ENCODE measurements at regions not wholly inside any gene's neighbourhood (a gene's known extent, or its start where the extent isn't known, plus 50 kb on each side); places are given as distances from the start of the nearest gene placed in this dataset.

DNA sequence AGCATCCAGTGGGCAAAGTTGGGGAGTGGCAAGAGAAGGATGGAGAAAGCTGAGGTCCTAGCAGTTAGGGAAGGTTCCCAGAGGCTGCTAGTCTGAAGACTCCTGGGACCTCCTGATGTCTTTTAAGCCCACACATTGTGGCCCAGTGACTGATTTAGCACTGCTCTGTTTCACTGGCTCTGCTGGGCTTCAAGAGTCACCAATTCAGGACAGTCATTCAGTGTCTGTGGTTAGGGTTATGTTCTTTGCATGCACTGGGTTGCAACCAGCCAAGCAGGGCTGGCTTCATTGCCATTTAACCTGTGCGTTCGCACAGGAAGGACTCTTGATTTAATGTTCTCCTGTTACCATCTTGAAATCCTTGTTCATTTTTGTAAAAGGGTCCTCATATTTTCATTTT, 199.2 kb downstream of the ICOS start:
- TF ChIP-seq, protein P1, sequence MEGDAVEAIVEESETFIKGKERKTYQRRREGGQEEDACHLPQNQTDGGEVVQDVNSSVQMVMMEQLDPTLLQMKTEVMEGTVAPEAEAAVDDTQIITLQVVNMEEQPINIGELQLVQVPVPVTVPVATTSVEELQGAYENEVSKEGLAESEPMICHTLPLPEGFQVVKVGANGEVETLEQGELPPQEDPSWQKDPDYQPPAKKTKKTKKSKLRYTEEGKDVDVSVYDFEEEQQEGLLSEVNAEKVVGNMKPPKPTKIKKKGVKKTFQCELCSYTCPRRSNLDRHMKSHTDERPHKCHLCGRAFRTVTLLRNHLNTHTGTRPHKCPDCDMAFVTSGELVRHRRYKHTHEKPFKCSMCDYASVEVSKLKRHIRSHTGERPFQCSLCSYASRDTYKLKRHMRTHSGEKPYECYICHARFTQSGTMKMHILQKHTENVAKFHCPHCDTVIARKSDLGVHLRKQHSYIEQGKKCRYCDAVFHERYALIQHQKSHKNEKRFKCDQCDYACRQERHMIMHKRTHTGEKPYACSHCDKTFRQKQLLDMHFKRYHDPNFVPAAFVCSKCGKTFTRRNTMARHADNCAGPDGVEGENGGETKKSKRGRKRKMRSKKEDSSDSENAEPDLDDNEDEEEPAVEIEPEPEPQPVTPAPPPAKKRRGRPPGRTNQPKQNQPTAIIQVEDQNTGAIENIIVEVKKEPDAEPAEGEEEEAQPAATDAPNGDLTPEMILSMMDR (IDR thresholded peaks at IDR 0.05), result no peak
- no peak for TF ChIP-seq POLR2A (IDR thresholded peaks at IDR 0.05)
